Transverse colon (tissue), 4 donors: ENCODE measurements at regions not wholly inside any gene's neighbourhood (a gene's known extent, or its start where the extent isn't known, plus 50 kb on each side); places are given as distances from the start of the nearest gene placed in this dataset.

Source experiments
- DNase-seq: peaks from one replicate; pipeline ENCODE4 v3.0.0-alpha.2; 2019
- H3K27ac ChIP-seq, 4 donors: fragments of 200-600 bp; sonication (generic); 2 replicates each; pipeline ENCODE4 v1.5.1; 2016 to 2018; ENCODE audit warnings: inconsistent platforms in 4 of 4
- H3K27me3 ChIP-seq: fragments of 200-600 bp; sonication (generic); 2 replicates; pipeline ENCODE4 v1.5.1; 2017; ENCODE audit warnings: inconsistent platforms
- H3K36me3 ChIP-seq, 4 donors: fragments of 200-600 bp; sonication (generic); 2 replicates each; pipeline ENCODE4 v1.5.1; 2017 to 2019; ENCODE audit warnings: inconsistent platforms in 4 of 4
- H3K4me1 ChIP-seq, 4 donors: fragments of 200-600 bp; sonication (generic); 2 replicates each; pipeline ENCODE4 v1.5.1; 2017 to 2020; ENCODE audit warnings: inconsistent platforms in 4 of 4
- H3K4me3 ChIP-seq, 4 donors: fragments of 200-600 bp; sonication (generic); 1 replicate in 1 of 4; 2 replicates in 3 of 4; pipeline versions ENCODE4 v1.5.1 to v1.6.1; 2017 to 2019; ENCODE audit warnings: inconsistent platforms in 4 of 4
- H3K9me3 ChIP-seq, 2 donors: fragments of 200-600 bp; sonication (generic); 2 replicates each; pipeline ENCODE4 v1.5.1; 2017 to 2019; ENCODE audit warnings: inconsistent platforms in 2 of 2
- EP300 ChIP-seq: sonication (generic); formaldehyde crosslinking; IDR thresholded peaks from one replicate; pipeline ENCODE4 v1.6.1; 2017; ENCODE audit warnings: antibody characterized with exemption, low read depth
- POLR2A ChIP-seq: fragments of 450-650 bp; IDR thresholded peaks from one replicate; pipeline ENCODE4 v1.6.1; 2016; ENCODE audit warnings: antibody characterized with exemption, mild to moderate bottlenecking, moderate library complexity
- POLR2AphosphoS5 ChIP-seq, 3 donors: sonication (generic); formaldehyde crosslinking; IDR thresholded peaks; one replicate each; pipeline ENCODE4 v1.6.1; 2016; ENCODE audit warnings: antibody characterized with exemption in 3 of 3
- WGBS, 2 donors: methylation state at CpG; one replicate each; pipeline ENCODE4 v1.1.5; 2018; ENCODE audit warnings: low coverage in 1 of 2; 5-methylcytosine and 5-hydroxymethylcytosine counted together
- in situ Hi-C, 4 donors: fragments of 200-750 bp; cut with MboI; loops; one replicate each; pipeline versions ENCODE4 v1.15.0 to v1.15.1; 2017; ENCODE audit warnings: low sequenced_read_pairs in 3 of 4, low pct_ligation_motif_present in 1 of 4, low pct_unique_long_range_greater_than_20kb in 1 of 4
- intact Hi-C: fragments of 100-400 bp; cut with DNase I; formaldehyde crosslinking; loops from one replicate; pipeline ENCODE4 v1.15.1; 2023; ENCODE audit warnings: low total_unique reads
- TF ChIP-seq, protein P1 (sequence below), 5 experiments: fragments of 200-600 bp in 3 of 5; fragments of 450-650 bp in 2 of 5; sonication (generic) in 3 of 5; IDR thresholded peaks; 1 replicate in 2 of 5; 2 replicates in 3 of 5; pipeline ENCODE4 v1.5.1; 2016 to 2017; ENCODE audit warnings: antibody characterized with exemption in 5 of 5, inconsistent platforms in 3 of 5, mild to moderate bottlenecking in 2 of 5, moderate library complexity in 1 of 5

DNA sequence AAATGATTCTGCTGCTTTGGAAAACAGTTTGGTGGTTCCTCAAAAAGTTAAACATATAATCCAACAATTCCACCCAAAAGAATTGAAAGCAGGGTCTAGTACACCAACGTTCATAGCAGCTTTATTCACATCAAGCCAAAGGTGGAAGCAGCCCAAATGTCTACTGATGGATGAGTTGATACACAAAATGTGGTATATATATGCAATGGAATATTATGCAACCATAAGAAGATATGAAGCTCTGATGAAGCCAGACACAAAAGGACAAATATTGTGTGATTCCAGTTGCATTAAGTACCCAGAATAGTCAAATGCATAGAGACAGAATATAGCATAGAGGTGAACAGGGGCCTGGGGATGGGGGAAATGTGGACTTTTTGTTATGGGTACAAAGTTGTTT, 269.3 kb downstream of the METTL4 start:
- intact Hi-C loops (no loop called here), in situ Hi-C loops (no loop called here)
- no peak overlapping the region for H3K4me3 ChIP-seq
- no peak for DNase-seq
- no peaks in the 10 kb centered on the region for H3K27me3 ChIP-seq
- no peak for TF ChIP-seq POLR2AphosphoS5 (IDR thresholded peaks at IDR 0.05)
- TF ChIP-seq, protein P1, sequence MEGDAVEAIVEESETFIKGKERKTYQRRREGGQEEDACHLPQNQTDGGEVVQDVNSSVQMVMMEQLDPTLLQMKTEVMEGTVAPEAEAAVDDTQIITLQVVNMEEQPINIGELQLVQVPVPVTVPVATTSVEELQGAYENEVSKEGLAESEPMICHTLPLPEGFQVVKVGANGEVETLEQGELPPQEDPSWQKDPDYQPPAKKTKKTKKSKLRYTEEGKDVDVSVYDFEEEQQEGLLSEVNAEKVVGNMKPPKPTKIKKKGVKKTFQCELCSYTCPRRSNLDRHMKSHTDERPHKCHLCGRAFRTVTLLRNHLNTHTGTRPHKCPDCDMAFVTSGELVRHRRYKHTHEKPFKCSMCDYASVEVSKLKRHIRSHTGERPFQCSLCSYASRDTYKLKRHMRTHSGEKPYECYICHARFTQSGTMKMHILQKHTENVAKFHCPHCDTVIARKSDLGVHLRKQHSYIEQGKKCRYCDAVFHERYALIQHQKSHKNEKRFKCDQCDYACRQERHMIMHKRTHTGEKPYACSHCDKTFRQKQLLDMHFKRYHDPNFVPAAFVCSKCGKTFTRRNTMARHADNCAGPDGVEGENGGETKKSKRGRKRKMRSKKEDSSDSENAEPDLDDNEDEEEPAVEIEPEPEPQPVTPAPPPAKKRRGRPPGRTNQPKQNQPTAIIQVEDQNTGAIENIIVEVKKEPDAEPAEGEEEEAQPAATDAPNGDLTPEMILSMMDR (IDR thresholded peaks at IDR 0.05), result no peak
- TF ChIP-seq POLR2A, result no peak
- no peak for TF ChIP-seq EP300
- H3K36me3 ChIP-seq, result no peaks in the 10 kb centered on the region
- H3K27ac ChIP-seq, result no peak overlapping the region
- no peaks in the 10 kb centered on the region for H3K9me3 ChIP-seq
- H3K4me1 ChIP-seq, result no peaks in the 10 kb centered on the region
- WGBS, 2 donors, result 0 to 58% methylated on average over 1 of the region's 1 CpG

DNA sequence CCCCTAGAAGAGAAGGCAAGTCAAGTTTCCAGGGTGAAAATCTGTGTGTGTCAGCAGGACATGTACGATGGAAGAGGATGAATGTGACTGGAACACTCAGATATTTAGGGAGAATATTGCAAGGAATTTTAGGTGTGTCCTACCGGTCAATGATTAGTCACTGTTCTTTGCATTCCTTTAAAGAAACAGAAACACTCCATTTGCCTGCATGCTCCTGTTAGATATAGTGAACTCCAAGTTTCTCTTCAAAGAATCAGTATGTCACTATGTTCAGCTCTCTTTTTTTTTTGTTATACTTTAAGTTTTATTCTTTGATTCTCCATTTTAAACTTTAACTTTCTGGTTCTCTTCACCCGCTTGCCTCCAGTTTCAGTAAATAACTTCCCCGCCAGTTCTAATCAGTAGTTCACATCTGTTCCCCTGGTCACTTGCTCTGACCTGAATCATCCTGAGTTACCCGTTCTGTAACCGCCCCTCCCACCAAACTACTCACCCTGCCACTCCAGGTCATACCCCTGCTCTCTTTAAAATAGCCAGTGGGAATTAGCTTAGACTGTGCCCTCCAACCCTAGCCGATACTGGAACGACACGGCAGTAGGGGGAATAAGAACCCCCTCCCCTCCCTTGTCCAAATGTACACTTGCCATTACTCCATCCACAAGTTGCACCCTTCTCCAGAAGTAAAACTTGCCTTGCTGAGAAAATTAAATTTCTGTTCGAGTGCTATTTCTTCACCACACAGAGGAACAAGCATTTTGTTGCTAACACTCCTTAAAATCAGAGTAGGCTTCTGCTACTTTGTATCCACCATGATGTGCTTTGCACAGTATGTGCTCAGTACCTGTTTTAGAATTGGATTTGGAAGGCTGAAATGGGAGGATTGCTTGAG, 268.4 kb downstream of the METTL4 start:
- H3K36me3 ChIP-seq, result no peaks in the 10 kb centered on the region
- DNase-seq, result no peak
- H3K4me3 ChIP-seq, result no peak overlapping the region
- H3K27ac ChIP-seq, result no peak overlapping the region
- TF ChIP-seq EP300, result no peak
- no peak for TF ChIP-seq POLR2A
- TF ChIP-seq, protein P1 (IDR thresholded peaks at IDR 0.05), result no peak
- TF ChIP-seq POLR2AphosphoS5 (IDR thresholded peaks at IDR 0.05), result no peak
- in situ Hi-C loops, result no loop called here
- H3K4me1 ChIP-seq, result no peaks in the 10 kb centered on the region
- no peaks in the 10 kb centered on the region for H3K27me3 ChIP-seq
- H3K9me3 ChIP-seq, result no peaks in the 10 kb centered on the region
- intact Hi-C loops, result no loop called here
- WGBS, 2 donors, result 31 to 38% methylated on average over 10 of the region's 10 CpGs

DNA sequence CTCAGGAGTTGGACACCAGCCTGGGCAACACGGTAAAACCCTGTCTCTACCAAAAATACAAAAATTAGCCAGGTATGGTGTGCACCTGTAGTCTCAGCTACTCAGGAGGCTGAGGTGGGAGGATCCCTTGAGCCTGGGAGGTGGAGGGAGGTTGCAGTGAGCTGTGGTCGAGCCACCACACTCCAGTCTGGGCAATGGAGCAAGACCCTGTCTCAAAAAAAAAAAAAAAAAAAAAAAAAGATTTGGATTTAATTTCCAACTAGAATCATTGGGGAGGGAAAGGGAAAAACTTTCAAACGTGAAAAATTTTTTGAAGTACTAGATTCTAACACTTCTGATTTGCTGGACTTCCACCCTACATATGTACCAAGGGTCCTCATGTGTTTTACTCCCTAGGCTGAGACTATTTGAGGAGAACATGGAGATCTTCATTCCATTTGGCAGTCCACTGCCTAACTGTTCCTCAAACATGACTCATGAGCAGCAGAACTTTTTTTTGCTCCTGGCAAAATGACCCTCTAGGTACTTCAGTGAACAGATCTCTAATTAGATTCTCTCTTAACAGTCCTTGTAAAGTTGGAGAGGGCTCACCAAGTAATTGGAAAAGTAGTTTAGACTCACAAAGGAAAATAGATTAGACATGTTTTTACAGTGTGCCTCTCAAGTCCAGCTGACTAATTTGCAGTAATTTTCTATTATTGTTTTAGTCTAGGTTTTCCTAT, 267.6 kb downstream of the METTL4 start:
- no peak for DNase-seq
- Histone ChIP-seq H3K27ac (no peak overlapping the region), H3K4me1 (no peaks in the 10 kb centered on the region), H3K36me3 (no peaks in the 10 kb centered on the region), H3K27me3 (no peaks in the 10 kb centered on the region), H3K4me3 (no peak overlapping the region), H3K9me3 (no peaks in the 10 kb centered on the region)
- in situ Hi-C loops (no loop called here), intact Hi-C loops (no loop called here)
- 47 to 63% methylated on average over 2 to 3 of the region's 3 CpGs for WGBS, 2 donors
- TF ChIP-seq POLR2A (no peak), POLR2AphosphoS5 (IDR thresholded peaks at IDR 0.05) (no peak), EP300 (no peak)
- TF ChIP-seq, protein P1 (IDR thresholded peaks at IDR 0.05), result no peak

DNA sequence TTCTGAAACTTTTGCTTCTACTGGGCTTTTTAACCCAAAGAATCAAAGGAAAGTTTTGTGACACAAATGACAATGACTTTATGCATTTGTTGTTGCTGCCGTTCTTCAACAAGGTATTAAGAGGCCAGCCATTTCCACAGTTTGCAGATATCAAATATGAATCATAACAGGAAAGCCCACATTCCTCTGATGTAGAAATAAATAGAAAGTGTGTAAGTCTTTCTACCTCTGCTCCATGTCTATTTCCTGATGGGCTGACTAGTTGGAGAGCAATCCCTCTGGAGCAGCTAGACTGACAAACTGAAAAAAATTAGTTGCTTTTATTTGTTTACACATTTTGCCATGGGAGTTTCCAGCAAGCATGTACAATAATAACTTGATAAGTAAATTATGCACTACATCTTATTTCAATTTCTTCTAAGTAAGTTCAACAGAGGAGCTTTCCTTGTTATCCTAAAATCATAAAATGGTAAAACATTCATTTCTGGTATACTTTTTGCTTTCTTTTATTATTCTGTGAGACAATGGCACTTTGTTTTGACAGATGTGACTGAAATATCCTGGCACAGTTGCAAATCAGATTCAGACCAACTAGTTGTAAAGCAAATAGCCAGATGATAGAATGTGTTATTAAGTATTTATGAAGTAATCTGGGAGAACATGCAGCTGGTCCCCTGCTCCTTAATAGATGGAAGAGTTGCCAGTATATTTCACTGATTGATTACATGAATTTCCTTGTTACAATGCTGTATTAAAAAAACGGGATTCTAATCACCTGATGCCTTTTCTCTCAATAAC, 266.7 kb downstream of the METTL4 start:
- intact Hi-C loops (no loop called here), in situ Hi-C loops (no loop called here)
- no peaks in the 10 kb centered on the region for H3K4me1 ChIP-seq
- TF ChIP-seq POLR2AphosphoS5 (IDR thresholded peaks at IDR 0.05), result no peak
- no peak for TF ChIP-seq POLR2A
- TF ChIP-seq EP300, result no peak
- no peak overlapping the region for H3K4me3 ChIP-seq
- no peaks in the 10 kb centered on the region for H3K27me3 ChIP-seq
- H3K27ac ChIP-seq, result no peak overlapping the region
- no peak for DNase-seq
- no peaks in the 10 kb centered on the region for H3K9me3 ChIP-seq
- no peaks in the 10 kb centered on the region for H3K36me3 ChIP-seq
- 29 to 47% methylated on average over 2 of the region's 2 CpGs for WGBS, 2 donors
